Bronchial epithelial cell (primary cell): ENCODE measurements at regions not wholly inside any gene's neighbourhood (a gene's known extent, or its start where the extent isn't known, plus 50 kb on each side); places are given as distances from the start of the nearest gene placed in this dataset.

Source experiments
- DNase-seq: peaks from one replicate; pipeline ENCODE4 v3.0.0-alpha.2; 2010; ENCODE audit warnings: low read depth
- FAIRE-seq: peaks from 2 replicates; lab custom pipeline; 2011; peaks lifted over from hg19 to GRCh38; lab: Jason Lieb, UNC
- H3K27me3 ChIP-seq: 2 replicates; pipeline ENCODE4 v1.5.1; 2011; ENCODE audit warnings: low read length; ENCODE audit not compliant: control insufficient read depth, insufficient read depth
- H3K36me3 ChIP-seq: 2 replicates; pipeline ENCODE4 v1.5.1; 2011; ENCODE audit warnings: low read length; ENCODE audit not compliant: control insufficient read depth, insufficient read depth
- H3K4me3 ChIP-seq: 2 replicates; pipeline ENCODE4 v1.5.1; 2011; ENCODE audit warnings: mild to moderate bottlenecking, low read depth, low read length, control low read depth
- CTCF ChIP-seq: IDR thresholded peaks from 2 replicates; pipeline ENCODE4 v1.5.1; 2011; ENCODE audit warnings: mild to moderate bottlenecking, moderate library complexity, low read length, control low read depth, inconsistent platforms; ENCODE audit not compliant: insufficient read depth, severe bottlenecking

- peaks cover 7% of the 10 kb centered on the region for H3K27me3 ChIP-seq
- no peak for TF ChIP-seq CTCF
- DNase-seq (no peak), FAIRE-seq (no peak)
- H3K36me3 ChIP-seq, result no peaks in the 10 kb centered on the region
- no peak overlapping the region for H3K4me3 ChIP-seq
Observed at GRCh38 chr12:116657921-116658495, 79.9 kb downstream of the SPRING1 start.

- no peak overlapping the region for H3K4me3 ChIP-seq
- FAIRE-seq, result no peak
- peaks cover 7% of the 10 kb centered on the region for H3K27me3 ChIP-seq
- no peaks in the 10 kb centered on the region for H3K36me3 ChIP-seq
- no peak for TF ChIP-seq CTCF
- DNase-seq, result no peak
Observed at GRCh38 chr12:116656306-116656705, 81.6 kb downstream of the SPRING1 start.

GRCh38 chr12:116654226-116654743 is 83.6 kb downstream of the SPRING1 start:
- DNase-seq (no peak), FAIRE-seq (no peak)
- Histone ChIP-seq H3K36me3 (no peaks in the 10 kb centered on the region), H3K27me3 (peaks cover 7% of the 10 kb centered on the region), H3K4me3 (no peak overlapping the region)
- TF ChIP-seq CTCF, result no peak

- Histone ChIP-seq H3K27me3 (no peaks in the 10 kb centered on the region), H3K4me3 (no peak overlapping the region), H3K36me3 (no peaks in the 10 kb centered on the region)
- TF ChIP-seq CTCF, result no peak
- FAIRE-seq (no peak), DNase-seq (no peak)
Observed at GRCh38 chr12:116651089-116651488, 86.8 kb downstream of the SPRING1 start.

- TF ChIP-seq CTCF, result no peak
- Histone ChIP-seq H3K4me3 (no peak overlapping the region), H3K36me3 (no peaks in the 10 kb centered on the region), H3K27me3 (no peaks in the 10 kb centered on the region)
- DNase-seq (no peak), FAIRE-seq (no peak)
Observed at GRCh38 chr12:116650585-116651087, 87.2 kb downstream of the SPRING1 start.

GRCh38 chr12:116650062-116650461 is 87.8 kb downstream of the SPRING1 start:
- H3K27me3 ChIP-seq, result no peaks in the 10 kb centered on the region
- DNase-seq (no peak), FAIRE-seq (no peak)
- H3K4me3 ChIP-seq, result no peak overlapping the region
- no peaks in the 10 kb centered on the region for H3K36me3 ChIP-seq
- TF ChIP-seq CTCF, result no peak
